Smooth muscle cell (in vitro differentiated cells): ENCODE measurements at regions not wholly inside any gene's neighbourhood (a gene's known extent, or its start where the extent isn't known, plus 50 kb on each side); places are given as distances from the start of the nearest gene placed in this dataset.

Experiments used
- DNase-seq: peaks from one replicate; lab custom pipeline; 2025; ENCODE audit not compliant: unreplicated experiment; lab: John Stamatoyannopoulos, UW
- H2AFZ ChIP-seq: fragments of 200-600 bp; sonication (generic); 2 replicates; pipeline ENCODE4 v1.6.0; 2016; ENCODE audit warnings: antibody characterized with exemption, low read depth, mild to moderate bottlenecking
- H3F3A ChIP-seq: fragments of 200-600 bp; sonication (generic); 2 replicates; pipeline ENCODE4 v1.6.0; 2017; ENCODE audit warnings: antibody characterized with exemption, low read depth
- H3K27ac ChIP-seq: fragments of 200-600 bp; sonication (generic); 2 replicates; pipeline ENCODE4 v1.5.1; 2016; ENCODE audit warnings: low read depth, mild to moderate bottlenecking
- H3K27me3 ChIP-seq: fragments of 200-600 bp; sonication (generic); 2 replicates; pipeline ENCODE4 v1.6.1; 2016; ENCODE audit warnings: low read depth, mild to moderate bottlenecking
- H3K36me3 ChIP-seq: fragments of 200-600 bp; sonication (generic); 2 replicates; pipeline ENCODE4 v1.5.1; 2016; ENCODE audit warnings: low read depth
- H3K4me1 ChIP-seq: fragments of 200-600 bp; sonication (generic); 2 replicates; pipeline ENCODE4 v1.5.1; 2016; ENCODE audit warnings: low read depth
- H3K4me2 ChIP-seq: fragments of 200-600 bp; sonication (generic); 2 replicates; pipeline ENCODE4 v1.6.0; 2016; ENCODE audit warnings: mild to moderate bottlenecking
- H3K4me3 ChIP-seq: fragments of 200-600 bp; sonication (generic); 2 replicates; pipeline ENCODE4 v1.5.1; 2016; ENCODE audit warnings: mild to moderate bottlenecking
- H3K79me2 ChIP-seq: fragments of 200-600 bp; sonication (generic); 2 replicates; pipeline ENCODE4 v1.6.0; 2016; ENCODE audit warnings: low read depth, mild to moderate bottlenecking
- H3K9ac ChIP-seq: fragments of 200-600 bp; sonication (generic); 2 replicates; pipeline ENCODE4 v1.6.0; 2016; ENCODE audit warnings: low read depth
- H3K9me3 ChIP-seq: fragments of 200-600 bp; sonication (generic); replicated peaks from 2 replicates; pipeline ENCODE4 v1.5.1; 2016; ENCODE audit warnings: low read depth
- H4K20me1 ChIP-seq: fragments of 200-600 bp; sonication (generic); 2 replicates; pipeline ENCODE4 v1.6.0; 2016; ENCODE audit warnings: low read depth
- CTCF ChIP-seq: fragments of 200-600 bp; sonication (generic); IDR thresholded peaks from 2 replicates; pipeline ENCODE4 v1.5.1; 2017; ENCODE audit warnings: borderline replicate concordance, mild to moderate bottlenecking, antibody characterized with exemption; ENCODE audit not compliant: insufficient read depth, poor library complexity, severe bottlenecking
- WGBS: methylation state at CpG from one replicate; pipeline ENCODE4 v1.1.7; 2016; ENCODE audit warnings: low lambda C conversion rate; 5-methylcytosine and 5-hydroxymethylcytosine counted together

- no peak overlapping the region for H2AFZ ChIP-seq
- no peaks in the 10 kb centered on the region for H3K9me3 ChIP-seq
- no peak overlapping the region for H3K4me2 ChIP-seq
- no peaks in the 10 kb centered on the region for H3F3A ChIP-seq
- H4K20me1 ChIP-seq, result no peaks in the 10 kb centered on the region
- no peaks in the 10 kb centered on the region for H3K27me3 ChIP-seq
- DNase-seq, result no peak
- no peaks in the 10 kb centered on the region for H3K4me1 ChIP-seq
- TF ChIP-seq CTCF, result no peak
- H3K36me3 ChIP-seq, result no peaks in the 10 kb centered on the region
- no peak overlapping the region for H3K27ac ChIP-seq
- 94% methylated on average over 44 of the region's 44 CpGs for WGBS
- no peak overlapping the region for H3K4me3 ChIP-seq
- no peaks in the 10 kb centered on the region for H3K79me2 ChIP-seq
- no peak overlapping the region for H3K9ac ChIP-seq
Measured at GRCh38 chr2:2750867-2751714, 420.0 kb upstream of the MYT1L start.

DNA sequence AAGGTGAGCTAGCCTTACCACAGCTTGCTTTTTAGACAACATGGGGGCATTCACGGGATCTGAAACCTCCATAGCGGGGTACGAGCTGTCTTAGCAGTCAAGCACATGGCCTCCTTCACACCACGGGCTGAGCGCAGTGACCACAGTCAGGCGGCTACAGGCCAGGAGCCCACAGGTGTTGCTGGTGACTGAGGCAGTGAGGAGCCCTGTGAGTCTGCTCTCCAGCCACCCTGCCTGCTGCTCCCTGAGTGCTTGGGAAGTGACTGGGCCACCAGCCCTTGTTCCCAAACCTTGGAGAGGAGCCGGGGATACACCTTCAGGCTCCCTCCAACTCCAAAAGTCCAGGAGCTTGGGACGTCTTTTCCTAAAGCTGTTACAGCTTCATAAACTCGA is 418.1 kb upstream of the MYT1L start:
- Histone ChIP-seq H3K9me3 (no peaks in the 10 kb centered on the region), H3F3A (no peaks in the 10 kb centered on the region), H4K20me1 (no peaks in the 10 kb centered on the region), H3K36me3 (no peaks in the 10 kb centered on the region), H2AFZ (no peak overlapping the region), H3K9ac (no peak overlapping the region), H3K4me1 (no peaks in the 10 kb centered on the region), H3K4me3 (no peak overlapping the region), H3K4me2 (no peak overlapping the region), H3K27me3 (no peaks in the 10 kb centered on the region), H3K27ac (no peak overlapping the region), H3K79me2 (no peaks in the 10 kb centered on the region)
- TF ChIP-seq CTCF, result no peak
- no peak for DNase-seq
- 86% methylated on average over 9 of the region's 9 CpGs for WGBS

GRCh38 chr2:2748399-2749205 is 417.5 kb upstream of the MYT1L start:
- H2AFZ ChIP-seq, result no peak overlapping the region
- no peaks in the 10 kb centered on the region for H3K9me3 ChIP-seq
- no peaks in the 10 kb centered on the region for H4K20me1 ChIP-seq
- peaks cover 2% of the 10 kb centered on the region for H3K4me1 ChIP-seq
- H3K4me3 ChIP-seq, result no peak overlapping the region
- H3K79me2 ChIP-seq, result no peaks in the 10 kb centered on the region
- no peak for TF ChIP-seq CTCF
- no peak overlapping the region for H3K27ac ChIP-seq
- H3K4me2 ChIP-seq, result no peak overlapping the region
- no peak overlapping the region for H3K9ac ChIP-seq
- peaks cover 3% of the 10 kb centered on the region for H3F3A ChIP-seq
- no peaks in the 10 kb centered on the region for H3K27me3 ChIP-seq
- no peak for DNase-seq
- 84% methylated on average over 13 of the region's 13 CpGs for WGBS
- no peaks in the 10 kb centered on the region for H3K36me3 ChIP-seq
